ENCODE measurements at regions not wholly inside any gene's neighbourhood (a gene's known extent, or its start where the extent isn't known, plus 50 kb on each side); places are given as distances from the start of the nearest gene placed in this dataset.

DNA sequence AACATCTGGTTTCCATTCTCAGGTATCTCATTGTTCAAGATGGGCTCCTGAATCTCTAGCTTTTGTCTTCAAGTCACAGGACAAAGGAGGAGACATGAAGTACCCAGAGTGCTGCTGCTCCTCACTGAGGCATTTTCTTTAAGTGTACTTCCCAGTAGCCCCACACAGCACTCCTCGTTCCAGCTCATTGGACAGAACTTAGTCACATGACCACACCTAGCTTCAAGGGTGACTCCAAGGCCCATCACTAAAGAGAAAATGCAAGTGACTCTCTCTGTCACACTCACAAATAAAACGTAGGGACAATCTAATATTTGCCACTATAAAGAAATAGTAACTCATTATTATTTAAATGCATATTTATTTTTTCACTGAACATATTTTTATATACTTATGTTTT, 58.3 kb upstream of the NEUROD6 start:
- TF ChIP-seq CTCF (IDR thresholded peaks at IDR 0.05): no peak
- TF ChIP-seq POLR2AphosphoS5 (IDR thresholded peaks at IDR 0.05; ENCODE audit: low read depth, low read length): no peak
- TF ChIP-seq, protein P1, sequence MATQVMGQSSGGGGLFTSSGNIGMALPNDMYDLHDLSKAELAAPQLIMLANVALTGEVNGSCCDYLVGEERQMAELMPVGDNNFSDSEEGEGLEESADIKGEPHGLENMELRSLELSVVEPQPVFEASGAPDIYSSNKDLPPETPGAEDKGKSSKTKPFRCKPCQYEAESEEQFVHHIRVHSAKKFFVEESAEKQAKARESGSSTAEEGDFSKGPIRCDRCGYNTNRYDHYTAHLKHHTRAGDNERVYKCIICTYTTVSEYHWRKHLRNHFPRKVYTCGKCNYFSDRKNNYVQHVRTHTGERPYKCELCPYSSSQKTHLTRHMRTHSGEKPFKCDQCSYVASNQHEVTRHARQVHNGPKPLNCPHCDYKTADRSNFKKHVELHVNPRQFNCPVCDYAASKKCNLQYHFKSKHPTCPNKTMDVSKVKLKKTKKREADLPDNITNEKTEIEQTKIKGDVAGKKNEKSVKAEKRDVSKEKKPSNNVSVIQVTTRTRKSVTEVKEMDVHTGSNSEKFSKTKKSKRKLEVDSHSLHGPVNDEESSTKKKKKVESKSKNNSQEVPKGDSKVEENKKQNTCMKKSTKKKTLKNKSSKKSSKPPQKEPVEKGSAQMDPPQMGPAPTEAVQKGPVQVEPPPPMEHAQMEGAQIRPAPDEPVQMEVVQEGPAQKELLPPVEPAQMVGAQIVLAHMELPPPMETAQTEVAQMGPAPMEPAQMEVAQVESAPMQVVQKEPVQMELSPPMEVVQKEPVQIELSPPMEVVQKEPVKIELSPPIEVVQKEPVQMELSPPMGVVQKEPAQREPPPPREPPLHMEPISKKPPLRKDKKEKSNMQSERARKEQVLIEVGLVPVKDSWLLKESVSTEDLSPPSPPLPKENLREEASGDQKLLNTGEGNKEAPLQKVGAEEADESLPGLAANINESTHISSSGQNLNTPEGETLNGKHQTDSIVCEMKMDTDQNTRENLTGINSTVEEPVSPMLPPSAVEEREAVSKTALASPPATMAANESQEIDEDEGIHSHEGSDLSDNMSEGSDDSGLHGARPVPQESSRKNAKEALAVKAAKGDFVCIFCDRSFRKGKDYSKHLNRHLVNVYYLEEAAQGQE (IDR thresholded peaks at IDR 0.05; ENCODE audit: insufficient read depth in 1 of 2, low read depth in 2 of 2, low read length in 1 of 2): no peak
- no peak for TF ChIP-seq TCF7L2 (IDR thresholded peaks at IDR 0.05; ENCODE audit: low read depth, low read length)
- TF ChIP-seq SIN3A (IDR thresholded peaks at IDR 0.05; ENCODE audit: borderline replicate concordance, insufficient read depth, low read depth, low read length): no peak

Data from Panc1 (cell line).